ENCODE measurements at regions not wholly inside any gene's neighbourhood (a gene's known extent, or its start where the extent isn't known, plus 50 kb on each side); places are given as distances from the start of the nearest gene placed in this dataset.

DNA sequence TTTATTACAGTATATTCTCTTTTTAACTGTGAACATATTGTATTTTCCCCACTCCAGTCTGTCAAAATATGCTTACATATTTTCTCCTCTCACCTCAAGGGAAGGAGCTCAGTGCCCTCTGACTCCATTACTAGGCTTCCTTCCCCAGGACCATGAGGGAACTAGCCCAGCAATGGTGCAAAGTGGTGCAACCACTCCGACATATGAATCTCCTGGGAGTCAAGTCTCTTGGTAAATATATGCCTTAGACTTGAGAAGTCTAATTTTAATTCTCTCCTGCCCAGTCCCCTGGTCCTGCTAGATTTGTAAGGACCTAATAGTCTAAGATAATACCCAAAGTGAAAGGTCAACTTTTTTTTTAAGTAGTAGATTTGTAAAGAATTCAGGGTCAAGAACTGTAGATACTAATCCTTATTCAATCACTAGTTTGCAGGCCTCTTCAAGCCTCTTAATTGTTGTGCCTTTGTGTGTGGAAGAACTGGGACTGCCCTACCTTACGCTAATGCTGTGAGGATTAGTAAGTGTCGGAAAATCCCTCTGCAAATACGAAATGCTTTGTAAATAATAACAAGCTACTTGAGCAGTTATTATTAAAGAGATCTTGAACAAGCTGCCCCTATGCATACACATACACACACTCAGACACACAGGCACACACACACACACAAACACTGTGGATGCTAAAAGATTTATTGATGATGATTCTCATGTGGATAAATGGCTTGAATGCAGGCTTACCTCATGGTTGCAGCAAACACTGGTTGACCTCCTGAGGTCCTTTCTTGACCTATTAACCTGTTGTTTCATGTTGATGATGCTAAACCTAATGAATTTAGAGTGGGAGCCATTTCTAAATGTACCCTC lies 251.2 kb upstream of the PARD3B start:
- FAIRE-seq = no peak
- Histone ChIP-seq H3K9me3 (ENCODE audit: control insufficient read depth, low read depth, low read length) (no peaks in the 10 kb centered on the region), H3K4me1 (ENCODE audit: control insufficient read depth, extremely low read depth, insufficient read depth, low read length) (no peaks in the 10 kb centered on the region), H3K9me1 (ENCODE audit: control insufficient read depth, extremely low read depth, insufficient read depth, low read length) (no peaks in the 10 kb centered on the region), H3K36me3 (ENCODE audit: control insufficient read depth in 2 of 2, extremely low read depth in 1 of 2, insufficient read depth in 2 of 2, low read length in 2 of 2) (no peaks in the 10 kb centered on the region), H3K27me3 (ENCODE audit: control insufficient read depth, extremely low read depth, insufficient read depth, low read length) (peaks cover 3% of the 10 kb centered on the region), H3K79me2 (ENCODE audit: control insufficient read depth, insufficient read depth, low read length) (no peaks in the 10 kb centered on the region), H4K20me1 (ENCODE audit: control insufficient read depth, extremely low read depth, insufficient read depth, low read length) (no peaks in the 10 kb centered on the region), H3K9ac (ENCODE audit: control insufficient read depth, extremely low read depth, insufficient read depth, low read length) (no peak overlapping the region), H3K4me3 (ENCODE audit: control insufficient read depth in 2 of 3, extremely low read depth in 1 of 3, insufficient read depth in 2 of 3, low read depth in 1 of 3, low read length in 3 of 3) (no peak overlapping the region), H3K4me2 (ENCODE audit: control insufficient read depth, extremely low read depth, insufficient read depth, low read depth, low read length) (no peak overlapping the region), H3K27ac (ENCODE audit: control insufficient read depth, insufficient read depth, low read length) (no peak overlapping the region), H2AFZ (ENCODE audit: control insufficient read depth, low read length) (no peak overlapping the region)
- TF ChIP-seq, protein P1, sequence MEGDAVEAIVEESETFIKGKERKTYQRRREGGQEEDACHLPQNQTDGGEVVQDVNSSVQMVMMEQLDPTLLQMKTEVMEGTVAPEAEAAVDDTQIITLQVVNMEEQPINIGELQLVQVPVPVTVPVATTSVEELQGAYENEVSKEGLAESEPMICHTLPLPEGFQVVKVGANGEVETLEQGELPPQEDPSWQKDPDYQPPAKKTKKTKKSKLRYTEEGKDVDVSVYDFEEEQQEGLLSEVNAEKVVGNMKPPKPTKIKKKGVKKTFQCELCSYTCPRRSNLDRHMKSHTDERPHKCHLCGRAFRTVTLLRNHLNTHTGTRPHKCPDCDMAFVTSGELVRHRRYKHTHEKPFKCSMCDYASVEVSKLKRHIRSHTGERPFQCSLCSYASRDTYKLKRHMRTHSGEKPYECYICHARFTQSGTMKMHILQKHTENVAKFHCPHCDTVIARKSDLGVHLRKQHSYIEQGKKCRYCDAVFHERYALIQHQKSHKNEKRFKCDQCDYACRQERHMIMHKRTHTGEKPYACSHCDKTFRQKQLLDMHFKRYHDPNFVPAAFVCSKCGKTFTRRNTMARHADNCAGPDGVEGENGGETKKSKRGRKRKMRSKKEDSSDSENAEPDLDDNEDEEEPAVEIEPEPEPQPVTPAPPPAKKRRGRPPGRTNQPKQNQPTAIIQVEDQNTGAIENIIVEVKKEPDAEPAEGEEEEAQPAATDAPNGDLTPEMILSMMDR (optimal IDR thresholded peaks at IDR 0.05 in 1 of 3, IDR thresholded peaks at IDR 0.05 in 1 of 3, conservative IDR thresholded peaks at IDR 0.05 in 1 of 3; ENCODE audit: extremely low read depth in 1 of 3, insufficient read depth in 2 of 3, low read length in 3 of 3) = no peak
- no peak for TF ChIP-seq EZH2 (IDR thresholded peaks at IDR 0.05; ENCODE audit: low read length)
- dilution Hi-C loops (cut with MboI; ENCODE audit: extremely low pct_ligation_motif_present, low sequenced_read_pairs) = no loop called here
- no peak for DNase-seq (ENCODE audit: low read depth, low spot score)

DNA sequence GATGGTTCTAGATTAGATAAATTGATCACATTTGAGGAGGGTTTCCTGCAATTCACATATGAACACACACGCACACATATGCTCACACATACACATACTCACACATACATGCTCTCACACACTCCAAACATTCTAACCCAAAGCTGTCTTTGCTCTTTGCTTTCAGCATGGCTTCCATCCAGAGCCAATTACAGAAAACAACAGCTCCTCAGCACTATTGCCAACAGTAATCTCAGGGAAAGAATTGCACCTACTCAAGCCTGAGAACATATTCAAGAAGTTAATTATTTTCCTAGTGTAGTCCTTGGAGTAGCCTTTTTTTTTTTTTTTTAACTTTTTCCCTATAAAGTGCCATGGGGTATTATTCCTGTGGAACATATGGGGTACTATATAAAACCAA lies 246.9 kb upstream of the PARD3B start:
- Histone ChIP-seq H3K36me3 (ENCODE audit: control insufficient read depth in 2 of 2, extremely low read depth in 1 of 2, insufficient read depth in 2 of 2, low read length in 2 of 2) (no peaks in the 10 kb centered on the region), H3K79me2 (ENCODE audit: control insufficient read depth, insufficient read depth, low read length) (no peaks in the 10 kb centered on the region), H3K4me3 (ENCODE audit: control insufficient read depth in 2 of 3, extremely low read depth in 1 of 3, insufficient read depth in 2 of 3, low read depth in 1 of 3, low read length in 3 of 3) (no peak overlapping the region), H4K20me1 (ENCODE audit: control insufficient read depth, extremely low read depth, insufficient read depth, low read length) (no peaks in the 10 kb centered on the region), H3K27me3 (ENCODE audit: control insufficient read depth, extremely low read depth, insufficient read depth, low read length) (no peaks in the 10 kb centered on the region), H3K9me1 (ENCODE audit: control insufficient read depth, extremely low read depth, insufficient read depth, low read length) (no peaks in the 10 kb centered on the region), H3K9ac (ENCODE audit: control insufficient read depth, extremely low read depth, insufficient read depth, low read length) (no peak overlapping the region), H3K4me2 (ENCODE audit: control insufficient read depth, extremely low read depth, insufficient read depth, low read depth, low read length) (no peak overlapping the region), H3K4me1 (ENCODE audit: control insufficient read depth, extremely low read depth, insufficient read depth, low read length) (no peaks in the 10 kb centered on the region), H3K9me3 (ENCODE audit: control insufficient read depth, low read depth, low read length) (no peaks in the 10 kb centered on the region), H2AFZ (ENCODE audit: control insufficient read depth, low read length) (no peak overlapping the region), H3K27ac (ENCODE audit: control insufficient read depth, insufficient read depth, low read length) (no peak overlapping the region)
- TF ChIP-seq, protein P1 (optimal IDR thresholded peaks at IDR 0.05 in 1 of 3, IDR thresholded peaks at IDR 0.05 in 1 of 3, conservative IDR thresholded peaks at IDR 0.05 in 1 of 3; ENCODE audit: extremely low read depth in 1 of 3, insufficient read depth in 2 of 3, low read length in 3 of 3) = no peak
- no peak for TF ChIP-seq EZH2 (IDR thresholded peaks at IDR 0.05; ENCODE audit: low read length)
- DNase-seq (ENCODE audit: low read depth, low spot score) = no peak
- FAIRE-seq = no peak
- dilution Hi-C loops (cut with MboI; ENCODE audit: extremely low pct_ligation_motif_present, low sequenced_read_pairs) = no loop called here

Measured in keratinocyte (primary cell).